Ascending aorta (tissue), 2 donors: ENCODE measurements at regions not wholly inside any gene's neighbourhood (a gene's known extent, or its start where the extent isn't known, plus 50 kb on each side); places are given as distances from the start of the nearest gene placed in this dataset.
"Not testable (repeated sequence)": the region's sequence is repeated elsewhere in the genome, so short reads cannot be mapped to it uniquely, and the experiment has no call there.

Source experiments
- DNase-seq, 2 donors: peaks; one replicate each; pipeline ENCODE4 v3.0.0-alpha.2; 2019; ENCODE audit warnings: low spot score in 2 of 2
- H3K27ac ChIP-seq, 2 donors: fragments of 200-600 bp; sonication (generic); one replicate each; pipeline ENCODE4 v1.5.1; 2016 to 2017; ENCODE audit warnings: mild to moderate bottlenecking in 1 of 2
- H3K27me3 ChIP-seq: fragments of 200-600 bp; sonication (generic); one replicate; pipeline ENCODE4 v1.5.1; 2017
- H3K36me3 ChIP-seq, 2 donors: fragments of 200-600 bp; sonication (generic); one replicate each; pipeline ENCODE4 v1.5.1; 2016
- H3K4me1 ChIP-seq, 2 donors: fragments of 200-600 bp; sonication (generic); one replicate each; pipeline ENCODE4 v1.5.1; 2016 to 2017; ENCODE audit warnings: mild to moderate bottlenecking in 1 of 2
- H3K4me3 ChIP-seq, 2 donors: fragments of 200-600 bp; sonication (generic); one replicate each; pipeline ENCODE4 v1.5.1; 2016 to 2017; ENCODE audit warnings: mild to moderate bottlenecking in 1 of 2
- H3K9me3 ChIP-seq, 2 donors: fragments of 200-600 bp; sonication (generic); one replicate each; pipeline ENCODE4 v1.5.1; 2016
- intact Hi-C: fragments of 100-400 bp; cut with DNase I; formaldehyde crosslinking; loops from one replicate; pipeline ENCODE4 v1.15.1; 2023
- TF ChIP-seq, protein P1 (sequence below), 3 experiments: fragments of 200-600 bp in 2 of 3; fragments of 450-650 bp in 1 of 3; sonication (generic) in 2 of 3; IDR thresholded peaks; one replicate each; pipeline ENCODE4 v1.5.1; 2016 to 2019; ENCODE audit warnings: antibody characterized with exemption in 3 of 3, mild to moderate bottlenecking in 1 of 3, moderate library complexity in 1 of 3

DNA sequence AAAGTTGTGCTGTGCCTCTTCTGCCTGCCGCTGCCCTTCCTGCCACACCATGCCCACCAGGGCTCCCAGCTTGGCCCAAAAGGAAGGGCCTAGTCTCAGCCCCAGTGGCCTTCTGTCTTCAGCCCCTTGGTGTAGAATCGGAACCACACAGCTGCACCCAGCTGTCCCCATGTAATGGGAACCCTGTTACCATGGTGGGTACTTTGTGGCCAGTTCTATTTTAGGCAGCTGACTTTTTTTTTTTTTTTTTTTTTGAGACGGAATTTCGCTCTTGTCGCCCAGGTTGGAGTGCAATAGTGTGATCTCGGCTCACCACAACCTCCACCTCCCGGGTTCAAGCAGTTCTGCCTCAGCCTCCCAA is 163.3 kb upstream of the GSE1 start:
- TF ChIP-seq, protein P1, sequence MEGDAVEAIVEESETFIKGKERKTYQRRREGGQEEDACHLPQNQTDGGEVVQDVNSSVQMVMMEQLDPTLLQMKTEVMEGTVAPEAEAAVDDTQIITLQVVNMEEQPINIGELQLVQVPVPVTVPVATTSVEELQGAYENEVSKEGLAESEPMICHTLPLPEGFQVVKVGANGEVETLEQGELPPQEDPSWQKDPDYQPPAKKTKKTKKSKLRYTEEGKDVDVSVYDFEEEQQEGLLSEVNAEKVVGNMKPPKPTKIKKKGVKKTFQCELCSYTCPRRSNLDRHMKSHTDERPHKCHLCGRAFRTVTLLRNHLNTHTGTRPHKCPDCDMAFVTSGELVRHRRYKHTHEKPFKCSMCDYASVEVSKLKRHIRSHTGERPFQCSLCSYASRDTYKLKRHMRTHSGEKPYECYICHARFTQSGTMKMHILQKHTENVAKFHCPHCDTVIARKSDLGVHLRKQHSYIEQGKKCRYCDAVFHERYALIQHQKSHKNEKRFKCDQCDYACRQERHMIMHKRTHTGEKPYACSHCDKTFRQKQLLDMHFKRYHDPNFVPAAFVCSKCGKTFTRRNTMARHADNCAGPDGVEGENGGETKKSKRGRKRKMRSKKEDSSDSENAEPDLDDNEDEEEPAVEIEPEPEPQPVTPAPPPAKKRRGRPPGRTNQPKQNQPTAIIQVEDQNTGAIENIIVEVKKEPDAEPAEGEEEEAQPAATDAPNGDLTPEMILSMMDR (IDR thresholded peaks at IDR 0.05) = no peak
- intact Hi-C loops = no loop called here

DNA sequence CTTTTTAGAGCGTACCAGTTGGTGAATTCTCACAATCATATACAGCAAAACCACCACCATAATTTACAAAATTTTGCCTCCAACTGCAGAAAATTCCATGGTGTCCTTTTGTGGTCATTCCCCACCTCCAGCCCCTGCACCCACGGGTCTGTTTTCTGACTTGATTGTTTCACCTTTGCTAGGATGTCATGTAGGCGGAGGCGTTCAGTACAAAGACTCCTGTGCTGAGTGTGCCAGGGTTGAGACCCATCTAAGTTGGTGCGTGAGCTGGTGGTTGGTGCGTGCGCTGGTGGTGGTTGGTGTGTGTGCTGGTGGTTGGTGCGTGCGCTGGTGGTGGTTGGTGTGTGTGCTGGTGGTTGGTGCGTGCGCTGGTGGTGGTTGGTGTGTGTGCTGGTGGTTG is 162.0 kb upstream of the GSE1 start:
- H3K4me1 ChIP-seq, intact Hi-C loops, H3K4me3 ChIP-seq, DNase-seq, H3K36me3 ChIP-seq, H3K9me3 ChIP-seq, H3K27me3 ChIP-seq, H3K27ac ChIP-seq: not testable (repeated sequence)

More for the DNA sequence above, 163.3 kb upstream of the GSE1 start:
- no peak for DNase-seq
- Histone ChIP-seq H3K27me3 (no peaks in the 10 kb centered on the region), H3K36me3 (no peaks in the 10 kb centered on the region), H3K9me3 (no peaks in the 10 kb centered on the region), H3K4me1 (peaks cover 8% of the 10 kb centered on the region in 2 donors), H3K4me3 (no peak overlapping the region), H3K27ac (no peak overlapping the region)

DNA sequence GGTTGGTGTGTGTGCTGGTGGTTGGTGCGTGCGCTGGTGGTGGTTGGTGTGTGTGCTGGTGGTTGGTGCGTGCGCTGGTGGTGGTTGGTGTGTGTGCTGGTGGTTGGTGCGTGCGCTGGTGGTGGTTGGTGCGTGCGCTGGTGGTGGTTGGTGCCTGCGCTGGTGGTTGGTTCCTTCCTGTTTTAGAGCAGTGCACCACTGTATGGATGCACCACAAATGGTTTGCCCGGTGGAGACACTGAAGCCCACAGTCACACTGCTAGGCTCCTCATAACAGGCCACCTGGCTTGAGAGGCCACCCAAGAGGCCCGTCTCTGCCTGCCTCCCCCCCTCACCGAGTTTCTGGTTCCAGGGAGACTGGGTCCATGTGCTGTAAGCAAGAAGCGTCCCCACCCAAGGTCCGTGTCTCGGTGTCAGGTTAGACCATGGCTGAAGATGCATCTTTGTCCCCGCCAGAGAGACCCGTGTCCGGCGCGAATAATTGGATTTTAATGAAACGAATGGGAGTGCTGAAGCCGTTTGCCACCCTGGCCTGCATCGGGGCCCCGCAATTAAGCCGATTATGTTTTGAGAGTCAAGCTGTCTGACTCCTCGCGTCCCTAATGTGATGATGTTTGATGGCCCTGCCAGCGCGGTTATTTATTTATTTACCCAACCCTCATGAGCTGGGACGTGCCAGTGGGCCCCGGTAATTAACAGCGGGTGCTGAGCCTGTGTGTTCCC is 161.3 kb upstream of the GSE1 start:
- no peak for DNase-seq

DNA sequence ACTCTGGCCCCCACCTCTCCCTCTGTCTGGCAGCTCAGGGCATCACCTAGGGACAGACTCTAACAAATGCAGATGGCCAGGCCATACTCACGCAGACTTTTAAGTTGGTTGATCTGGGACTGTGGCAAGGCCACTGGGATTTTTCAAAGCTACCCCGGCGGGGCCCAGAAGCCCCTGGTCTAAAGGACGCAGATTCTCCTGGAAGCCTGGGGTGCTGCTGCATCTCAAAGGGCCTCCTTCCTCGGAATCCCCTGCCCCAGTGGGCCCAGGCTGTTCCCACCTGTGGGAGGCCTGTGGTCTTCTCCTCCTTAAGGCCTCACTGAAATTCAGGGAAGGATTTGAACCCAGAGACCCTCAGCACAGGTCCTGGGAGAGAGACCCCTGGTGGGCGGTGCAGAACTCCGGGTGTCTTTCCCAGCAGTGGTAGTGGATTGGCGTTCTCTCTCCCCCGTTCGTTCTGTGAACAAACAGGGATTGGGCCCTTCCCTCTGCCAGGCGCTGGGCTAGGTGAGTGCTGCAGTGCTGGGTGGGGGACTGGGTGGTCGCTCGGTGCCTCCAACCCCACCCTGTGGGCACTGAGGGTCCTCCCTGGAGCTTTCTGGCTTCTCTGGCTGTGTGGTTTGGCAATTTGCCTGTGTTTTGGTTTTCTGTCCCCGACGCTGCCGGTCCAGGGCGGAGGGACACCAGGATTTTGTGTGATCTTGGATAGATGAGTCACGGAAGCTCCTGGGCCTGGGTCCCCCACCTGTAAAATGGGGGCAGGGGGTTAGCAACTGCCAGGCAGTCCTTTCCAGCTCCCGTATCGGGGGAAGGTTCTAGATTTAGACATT is 160.5 kb upstream of the GSE1 start:
- H3K36me3 ChIP-seq = no peaks in the 10 kb centered on the region
- TF ChIP-seq, protein P1 (IDR thresholded peaks at IDR 0.05) = no peak
- DNase-seq = no peak
- no peaks in the 10 kb centered on the region for H3K9me3 ChIP-seq
- no peak overlapping the region for H3K4me3 ChIP-seq
- H3K27ac ChIP-seq = no peak overlapping the region
- intact Hi-C loops = no loop called here
- no peaks in the 10 kb centered on the region for H3K27me3 ChIP-seq
- H3K4me1 ChIP-seq = peaks cover 2 to 8% of the 10 kb centered on the region in 2 donors

More for the DNA sequence above, 161.3 kb upstream of the GSE1 start:
- TF ChIP-seq, protein P1 (IDR thresholded peaks at IDR 0.05) = no peak
- Histone ChIP-seq H3K9me3 (no peaks in the 10 kb centered on the region), H3K4me1 (peaks cover 2 to 8% of the 10 kb centered on the region in 2 donors), H3K4me3 (no peak overlapping the region), H3K36me3 (no peaks in the 10 kb centered on the region), H3K27me3 (no peaks in the 10 kb centered on the region), H3K27ac (no peak overlapping the region)
- intact Hi-C loops = no loop called here

DNA sequence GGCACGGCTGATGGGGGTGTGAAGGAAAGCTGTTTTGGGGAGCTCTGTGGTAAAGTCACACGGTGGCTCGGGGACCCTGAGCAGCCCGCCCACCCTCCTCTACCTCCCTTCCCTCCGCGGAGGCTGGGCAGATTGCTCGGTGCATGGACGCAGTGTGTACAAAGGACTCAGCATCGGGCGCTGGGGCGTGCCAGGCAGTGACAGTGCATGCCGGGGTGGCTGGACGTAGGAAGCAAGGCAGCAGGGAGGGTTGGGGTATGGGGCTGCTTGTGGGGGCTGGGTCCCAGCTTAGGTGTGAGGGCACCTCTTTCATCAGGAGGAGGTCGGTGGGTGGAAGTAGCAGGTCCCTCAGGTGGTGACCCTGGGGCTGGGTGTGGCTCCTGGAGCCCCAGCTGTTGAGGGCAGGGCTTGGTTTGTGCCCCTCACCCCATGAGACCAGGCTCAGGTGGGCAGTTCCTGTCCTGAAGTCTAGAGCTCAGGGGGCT is 159.9 kb upstream of the GSE1 start:
- H3K9me3 ChIP-seq = no peaks in the 10 kb centered on the region

More for the DNA sequence above, 159.9 kb upstream of the GSE1 start:
- Histone ChIP-seq H3K4me1 (peaks cover 2 to 8% of the 10 kb centered on the region in 2 donors), H3K36me3 (no peaks in the 10 kb centered on the region), H3K4me3 (no peak overlapping the region), H3K27me3 (no peaks in the 10 kb centered on the region), H3K27ac (no peak overlapping the region)
- TF ChIP-seq, protein P1 (IDR thresholded peaks at IDR 0.05) = no peak
- intact Hi-C loops = no loop called here
- no peak for DNase-seq
